ENCODE measurements at regions not wholly inside any gene's neighbourhood (a gene's known extent, or its start where the extent isn't known, plus 50 kb on each side); places are given as distances from the start of the nearest gene placed in this dataset.

- DNase-seq (ENCODE audit: low spot score): no peak
Observed at GRCh38 chr11:116598556-116598955, 174.2 kb downstream of the BUD13 start.

- DNase-seq (ENCODE audit: low spot score): no peak
Observed at GRCh38 chr11:116598036-116598435, 174.8 kb downstream of the BUD13 start.

GRCh38 chr11:116596346-116597260 is 176.2 kb downstream of the BUD13 start:
- no peak for DNase-seq (ENCODE audit: low spot score)

DNA sequence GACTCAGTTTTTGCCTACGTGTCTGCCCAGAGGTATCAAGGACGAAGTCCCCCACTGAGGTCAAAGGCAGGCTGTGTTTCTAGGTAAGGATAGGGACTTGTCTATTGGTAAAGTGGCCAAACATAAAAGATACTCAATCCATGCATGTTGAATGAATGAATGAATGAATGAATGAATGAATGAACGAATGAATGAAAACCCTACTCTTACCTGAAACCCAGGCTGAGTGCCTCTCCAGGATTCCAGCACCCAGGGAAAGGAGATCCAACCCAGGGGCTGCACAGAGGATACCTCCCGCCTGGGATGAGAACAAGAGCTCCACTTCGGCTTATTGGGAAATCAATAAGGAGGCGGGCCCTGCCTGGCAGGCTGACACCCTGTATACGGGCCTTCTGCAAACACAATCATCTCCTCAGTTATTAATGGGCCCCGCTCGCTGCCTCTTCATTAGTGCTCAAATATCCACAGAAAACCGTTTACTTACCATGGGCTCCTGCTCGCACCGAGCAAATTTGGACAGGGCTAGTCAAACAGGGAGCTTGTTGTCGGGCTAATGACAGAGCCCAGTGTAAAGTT is 177.4 kb downstream of the BUD13 start:
- no peak for DNase-seq (ENCODE audit: low spot score)

DNA sequence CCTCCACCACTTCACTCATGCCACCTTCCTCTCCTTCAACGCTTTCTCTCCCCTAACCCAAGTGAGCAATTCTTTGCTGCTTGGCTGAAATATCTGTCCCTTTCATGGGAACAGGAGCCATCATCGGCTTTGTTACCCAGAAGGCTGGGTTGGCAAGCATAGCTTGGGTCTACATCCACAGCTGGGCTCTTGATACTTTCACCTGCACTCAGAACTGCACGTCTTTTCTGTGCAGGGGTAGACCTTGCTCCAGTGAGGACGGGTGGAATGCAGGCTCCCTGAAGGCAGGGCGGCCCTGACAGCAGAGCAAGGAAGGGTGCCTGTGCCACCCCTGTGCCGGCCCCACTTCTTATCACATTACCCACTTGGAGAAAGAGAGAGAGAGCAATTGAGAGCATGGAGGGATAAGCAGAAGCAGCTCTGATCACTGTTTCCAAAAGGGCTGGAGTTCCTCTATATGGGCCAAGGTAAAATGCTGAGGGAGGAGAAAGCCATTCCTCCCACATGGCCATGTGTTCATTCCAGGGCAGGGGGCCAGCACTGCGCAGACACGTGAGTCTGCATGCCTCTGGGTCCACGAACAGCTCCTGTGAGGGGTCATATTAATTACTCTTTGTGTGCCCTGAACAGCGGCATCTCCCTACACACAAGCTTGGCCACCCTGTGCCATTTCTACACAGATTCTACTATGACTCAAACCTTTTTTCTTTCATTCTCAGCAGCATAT is 181.8 kb downstream of the BUD13 start:
- DNase-seq (ENCODE audit: low spot score): no peak

DNA sequence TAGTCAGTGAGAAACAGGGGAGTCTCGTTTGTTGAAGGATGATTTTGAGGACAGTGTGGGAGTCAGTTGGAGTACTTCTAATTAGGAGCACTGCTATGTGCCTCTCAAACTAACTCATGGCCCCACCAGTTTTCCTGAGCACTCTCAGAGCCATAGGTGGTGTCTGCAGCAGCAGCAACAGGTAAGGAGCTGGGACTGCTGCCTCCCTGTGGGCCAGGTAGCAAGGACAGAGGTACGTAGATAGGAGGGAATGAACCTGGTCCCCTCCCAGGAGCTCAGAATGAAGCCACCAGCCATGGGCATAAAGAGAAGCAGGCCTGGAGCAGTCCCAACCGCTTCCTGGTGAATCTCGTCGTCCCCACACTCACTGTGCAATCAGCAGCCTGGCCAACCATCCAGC is 183.4 kb downstream of the BUD13 start:
- DNase-seq (ENCODE audit: low spot score): no peak

- DNase-seq (ENCODE audit: low spot score): no peak
Observed at GRCh38 chr11:116586392-116586791, 186.4 kb downstream of the BUD13 start.

GRCh38 chr11:116582571-116582970 is 190.2 kb downstream of the BUD13 start:
- DNase-seq (ENCODE audit: low spot score): no peak

DNA sequence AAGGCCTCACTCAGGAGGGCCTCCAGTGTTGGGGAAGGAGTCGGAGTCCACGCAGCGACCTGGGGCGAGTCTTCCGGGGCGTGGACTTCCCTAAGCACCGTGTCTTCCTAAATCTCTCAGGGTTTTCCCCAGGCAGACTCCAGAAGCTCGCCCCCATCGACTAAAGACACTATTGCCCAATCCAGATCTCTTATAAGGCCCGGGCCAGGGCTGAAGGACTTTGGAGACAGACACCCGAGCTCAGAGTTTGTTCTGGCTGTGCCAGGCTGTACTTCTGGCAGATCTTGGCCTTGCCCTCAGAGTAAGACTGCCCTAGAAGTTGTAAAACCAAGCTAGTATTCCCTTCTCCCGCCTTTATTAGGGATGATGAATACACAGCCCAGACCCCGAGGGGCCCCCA is 191.4 kb downstream of the BUD13 start:
- no peak for DNase-seq (ENCODE audit: low spot score)

- DNase-seq (ENCODE audit: low spot score): no peak
Observed at GRCh38 chr11:116580799-116581198, 192.0 kb downstream of the BUD13 start.

DNA sequence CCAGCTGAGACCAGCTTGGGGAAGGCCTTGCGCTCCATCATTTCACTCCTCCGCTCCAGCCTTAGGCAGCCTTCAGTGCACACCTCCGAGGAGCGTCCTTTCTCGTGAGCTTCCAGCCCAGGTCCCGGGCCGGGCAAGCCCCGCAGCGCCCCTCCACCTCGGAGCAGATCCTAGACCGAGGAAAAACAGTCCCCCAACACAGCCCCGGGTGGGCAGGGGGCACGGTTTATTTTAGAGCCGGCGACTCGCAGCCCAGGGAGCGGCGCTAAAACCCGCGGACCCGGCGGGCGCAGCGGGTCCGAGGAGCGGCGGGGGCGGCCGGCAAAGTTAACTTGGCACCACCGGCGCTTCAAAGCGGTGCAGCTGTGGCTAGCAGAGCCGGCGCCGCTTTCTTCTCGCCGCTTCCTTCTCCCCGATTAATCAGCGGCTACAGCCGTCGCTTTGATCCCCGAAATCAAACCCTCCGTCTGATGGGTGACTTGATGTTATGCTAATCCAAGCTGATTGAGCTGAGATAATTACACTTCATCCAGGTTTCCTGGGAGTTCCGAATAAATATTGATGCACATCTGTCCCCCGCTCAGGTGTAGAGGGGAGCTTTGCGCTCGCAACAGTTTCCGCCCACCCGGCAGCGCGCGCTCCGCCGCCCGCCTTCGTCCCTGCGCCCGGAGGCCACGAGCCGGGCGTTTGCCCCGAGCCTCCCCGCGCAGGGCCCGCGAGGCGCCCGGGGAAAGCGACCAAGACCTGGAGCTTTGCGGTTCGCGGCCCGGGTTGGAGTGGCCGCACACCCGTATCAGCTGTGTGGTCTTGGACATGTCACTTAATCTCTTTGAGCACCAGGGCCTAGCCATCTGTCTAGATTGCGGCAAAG is 192.7 kb downstream of the BUD13 start:
- peak; percentile 71 for DNase-seq (ENCODE audit: low spot score)

DNA sequence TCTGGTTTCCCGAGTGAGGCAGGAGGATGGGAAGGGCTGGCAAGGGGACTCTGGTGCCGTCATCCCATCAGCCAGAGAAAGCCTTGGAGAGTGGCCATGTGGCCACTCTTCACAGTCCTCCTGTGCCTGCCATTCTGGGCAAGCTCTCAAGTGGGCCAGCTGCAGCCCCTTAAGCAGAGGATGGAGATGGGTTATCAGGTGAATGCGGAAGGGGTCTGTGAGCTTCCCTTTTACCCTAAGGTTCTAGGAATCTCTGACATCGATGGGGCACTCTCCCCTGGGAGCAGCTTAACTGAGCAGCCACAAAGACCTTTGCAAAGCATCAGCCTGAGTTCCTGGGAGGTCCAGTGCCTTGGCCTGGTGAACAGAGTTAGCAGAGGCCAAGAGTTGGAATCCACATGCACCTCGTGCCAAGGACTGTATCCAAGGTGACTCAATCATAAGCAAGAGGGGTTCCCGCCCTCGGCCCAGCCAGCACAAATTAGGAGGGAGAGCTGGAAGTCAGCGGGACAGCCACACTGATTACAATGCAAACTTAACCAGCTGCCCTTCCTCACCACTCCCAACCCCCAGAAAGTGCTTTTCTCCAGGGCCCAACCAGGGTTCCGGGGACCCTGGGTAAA is 193.6 kb downstream of the BUD13 start:
- DNase-seq (ENCODE audit: low spot score): no peak

GRCh38 chr11:116577956-116578355 is 194.8 kb downstream of the BUD13 start:
- no peak for DNase-seq (ENCODE audit: low spot score)

DNA sequence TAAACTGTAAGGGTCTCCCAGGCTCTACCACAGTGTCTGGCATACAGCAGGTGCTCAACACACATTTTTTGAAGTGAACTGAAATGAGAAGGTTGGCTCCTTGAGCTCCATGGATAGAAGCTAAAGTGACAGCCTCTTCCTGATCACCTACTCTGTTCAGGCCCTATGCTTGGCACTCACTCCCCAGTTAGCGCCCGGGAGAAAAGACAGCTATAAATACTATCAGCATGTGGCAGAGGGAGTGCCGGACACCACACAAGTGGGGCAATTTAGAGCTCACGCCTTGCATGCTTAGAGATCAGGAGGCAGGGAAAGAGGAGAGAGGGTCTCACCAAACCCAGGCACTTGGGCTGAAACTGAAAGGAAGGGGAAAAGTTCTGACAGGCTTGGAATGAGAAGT is 195.5 kb downstream of the BUD13 start:
- no peak for DNase-seq (ENCODE audit: low spot score)

DNA sequence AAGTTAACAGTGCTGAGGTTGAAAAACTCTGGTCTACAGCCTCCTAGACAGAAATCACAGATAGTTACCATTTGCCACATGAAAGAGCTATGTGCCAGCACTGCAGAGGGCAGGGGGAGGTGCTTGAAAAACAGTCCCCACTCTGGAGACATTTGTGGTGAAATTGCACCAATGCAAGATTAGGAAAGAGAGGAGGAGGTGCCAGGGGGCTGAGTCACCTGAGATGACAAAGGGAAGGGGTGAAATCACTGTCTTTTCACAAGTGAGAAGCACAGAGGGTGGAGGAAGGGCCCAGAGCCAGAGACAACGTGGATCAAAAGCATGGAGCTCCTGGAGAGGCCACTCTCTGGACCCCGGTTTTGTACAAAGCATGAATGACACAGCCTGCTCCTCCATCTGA is 196.3 kb downstream of the BUD13 start:
- no peak for DNase-seq (ENCODE audit: low spot score)

- no peak for DNase-seq (ENCODE audit: low spot score)
Observed at GRCh38 chr11:116567721-116568242, 205.0 kb downstream of the BUD13 start.

DNA sequence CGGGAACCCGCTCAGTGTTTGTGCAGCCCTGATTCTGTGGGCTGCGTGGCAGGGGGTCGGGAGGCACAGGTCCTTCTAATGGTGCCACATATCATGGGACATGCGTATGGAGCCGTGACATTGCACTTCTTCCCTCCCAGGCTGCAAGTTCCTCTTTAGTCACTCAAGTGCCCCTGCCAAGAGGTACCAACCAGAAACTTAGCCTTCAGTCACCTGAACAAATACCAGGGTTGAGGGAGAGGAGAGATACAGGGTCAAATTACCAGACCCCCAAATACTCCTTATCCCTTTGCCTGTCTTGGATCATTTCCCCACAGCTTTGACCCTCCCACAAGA is 209.1 kb downstream of the BUD13 start:
- DNase-seq (ENCODE audit: low spot score): no peak

DNA sequence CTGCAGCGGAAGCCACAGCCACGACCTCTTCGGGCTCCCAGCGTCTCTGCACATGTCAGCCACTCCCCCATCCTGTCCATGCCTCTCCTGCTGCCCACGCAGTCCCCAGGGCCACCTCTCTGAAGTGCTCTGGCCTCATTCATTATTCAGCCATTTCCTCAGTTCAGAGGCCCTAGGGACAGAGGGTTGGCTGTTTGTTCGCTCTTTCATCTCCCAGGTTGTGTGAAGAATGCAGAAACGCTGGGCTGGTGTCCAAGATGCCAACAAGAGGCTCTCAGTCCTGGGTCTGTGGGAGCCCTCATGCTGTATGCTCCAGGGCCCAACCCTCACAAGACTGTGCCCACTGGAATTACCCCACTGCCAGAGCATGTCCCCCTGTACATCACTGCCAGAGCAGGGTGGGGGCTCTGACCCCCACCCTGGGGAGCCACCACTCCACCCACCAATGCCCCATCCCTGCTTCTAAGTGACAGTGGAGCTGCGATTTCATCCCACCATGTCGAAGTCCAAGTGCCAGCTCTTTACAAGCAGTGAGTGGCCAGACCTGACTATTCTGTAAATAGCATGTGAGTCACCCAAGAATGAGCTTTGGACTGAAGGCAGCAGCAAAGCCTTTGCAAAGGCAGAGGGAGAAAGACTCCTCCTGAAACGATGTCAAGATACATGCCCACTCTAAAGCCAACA is 209.6 kb downstream of the BUD13 start:
- no peak for DNase-seq (ENCODE audit: low spot score)

- DNase-seq (ENCODE audit: low spot score): no peak
Observed at GRCh38 chr11:116560589-116560988, 212.2 kb downstream of the BUD13 start.

DNA sequence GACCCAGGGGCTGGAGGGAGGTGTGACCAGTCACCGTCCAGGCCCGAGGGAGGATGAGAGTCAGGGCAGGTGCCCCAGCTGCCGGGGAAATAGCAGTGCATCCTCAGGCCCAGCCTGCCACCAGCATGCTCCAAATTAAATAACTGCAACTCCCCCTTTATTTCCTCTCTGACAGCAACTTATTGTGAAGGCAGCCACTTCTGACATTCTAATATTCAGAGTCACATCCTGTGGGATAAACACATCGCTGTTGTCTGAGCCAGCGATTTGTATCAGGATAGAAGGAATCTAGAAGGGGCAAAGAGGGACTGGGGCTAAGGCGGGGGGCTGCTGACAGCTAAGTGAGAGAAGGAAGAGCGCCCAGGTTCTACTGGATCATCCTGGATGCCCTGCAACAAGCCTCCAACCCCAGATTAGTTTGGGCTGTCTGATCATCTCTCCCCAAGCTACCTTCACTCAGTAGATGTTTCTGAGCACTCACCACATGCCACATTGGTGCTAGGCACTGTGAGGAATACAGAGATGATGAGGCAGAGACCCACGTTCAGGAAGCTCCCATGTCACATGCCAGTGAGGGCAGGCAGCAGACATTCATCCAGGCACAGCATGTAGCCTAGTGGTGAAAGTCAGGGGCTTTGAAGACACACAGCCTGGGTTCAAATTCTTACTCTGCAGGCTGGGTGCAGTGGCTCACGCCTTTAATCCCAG is 214.1 kb downstream of the BUD13 start:
- no peak for DNase-seq (ENCODE audit: low spot score)
